ENCODE measurements at regions not wholly inside any gene's neighbourhood (a gene's known extent, or its start where the extent isn't known, plus 50 kb on each side); places are given as distances from the start of the nearest gene placed in this dataset.

DNA sequence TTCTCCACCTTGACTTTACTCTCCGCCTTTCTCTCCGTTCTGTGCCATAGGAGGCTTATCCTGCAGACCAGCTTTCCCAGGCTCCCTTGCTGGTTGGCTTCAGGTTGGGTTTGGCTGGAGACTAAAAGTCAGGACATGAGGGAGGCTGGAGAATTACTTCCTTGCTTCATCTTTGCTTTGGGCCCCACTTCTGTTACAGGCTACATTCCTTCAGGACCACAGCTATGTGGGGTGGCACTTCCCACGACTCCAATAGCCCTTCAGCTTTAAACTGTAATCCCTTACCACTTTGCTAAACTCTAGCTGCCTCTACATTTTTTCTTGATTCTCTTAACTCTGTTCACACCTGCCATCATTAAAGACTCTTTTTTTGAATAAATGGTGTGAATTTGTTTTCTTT, 186.7 kb upstream of the NR4A3 start:
- intact Hi-C loops (cut with DNase I): no loop called here

DNA sequence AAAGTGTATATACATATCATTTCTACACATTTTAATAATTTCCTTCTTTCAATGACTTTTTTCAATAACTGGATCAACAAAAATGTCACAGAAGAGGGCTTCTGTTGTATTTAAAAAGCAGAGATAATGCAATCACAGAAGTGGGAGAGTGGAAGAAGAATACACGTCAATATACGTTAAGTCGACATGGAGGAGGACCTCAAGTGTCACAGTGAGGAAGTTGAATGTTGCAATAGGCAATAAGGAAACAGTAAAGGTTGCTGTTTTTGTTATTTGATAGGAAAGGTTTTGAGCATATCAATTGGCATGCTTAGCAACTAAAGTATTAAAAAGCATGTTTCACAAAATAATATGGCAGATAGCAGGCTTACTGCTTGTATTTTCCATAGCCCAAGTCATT, 184.0 kb upstream of the NR4A3 start:
- Histone ChIP-seq H3K27ac (no peak overlapping the region), H3K4me1 (no peaks in the 10 kb centered on the region), H3K9me3 (peaks cover 0 to 2% (median 0%) of the 10 kb centered on the region in 4 donors), H3K27me3 (no peaks in the 10 kb centered on the region), H3K4me3 (no peak overlapping the region), H3K36me3 (no peaks in the 10 kb centered on the region)
- no peak for TF ChIP-seq POLR2AphosphoS5 (IDR thresholded peaks at IDR 0.05)
- TF ChIP-seq, protein P1, sequence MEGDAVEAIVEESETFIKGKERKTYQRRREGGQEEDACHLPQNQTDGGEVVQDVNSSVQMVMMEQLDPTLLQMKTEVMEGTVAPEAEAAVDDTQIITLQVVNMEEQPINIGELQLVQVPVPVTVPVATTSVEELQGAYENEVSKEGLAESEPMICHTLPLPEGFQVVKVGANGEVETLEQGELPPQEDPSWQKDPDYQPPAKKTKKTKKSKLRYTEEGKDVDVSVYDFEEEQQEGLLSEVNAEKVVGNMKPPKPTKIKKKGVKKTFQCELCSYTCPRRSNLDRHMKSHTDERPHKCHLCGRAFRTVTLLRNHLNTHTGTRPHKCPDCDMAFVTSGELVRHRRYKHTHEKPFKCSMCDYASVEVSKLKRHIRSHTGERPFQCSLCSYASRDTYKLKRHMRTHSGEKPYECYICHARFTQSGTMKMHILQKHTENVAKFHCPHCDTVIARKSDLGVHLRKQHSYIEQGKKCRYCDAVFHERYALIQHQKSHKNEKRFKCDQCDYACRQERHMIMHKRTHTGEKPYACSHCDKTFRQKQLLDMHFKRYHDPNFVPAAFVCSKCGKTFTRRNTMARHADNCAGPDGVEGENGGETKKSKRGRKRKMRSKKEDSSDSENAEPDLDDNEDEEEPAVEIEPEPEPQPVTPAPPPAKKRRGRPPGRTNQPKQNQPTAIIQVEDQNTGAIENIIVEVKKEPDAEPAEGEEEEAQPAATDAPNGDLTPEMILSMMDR (IDR thresholded peaks at IDR 0.05): no peak
- TF ChIP-seq POLR2A (IDR thresholded peaks at IDR 0.05): no peak
- no peak for TF ChIP-seq EP300 (IDR thresholded peaks at IDR 0.05)
- no peak for DNase-seq
- 76 to 77% methylated on average over 3 of the region's 3 CpGs for WGBS, 2 donors
- intact Hi-C loops (cut with DNase I): no loop called here

More for the DNA sequence above, 186.7 kb upstream of the NR4A3 start:
- Histone ChIP-seq H3K27me3 (no peaks in the 10 kb centered on the region), H3K27ac (no peak overlapping the region), H3K4me1 (no peaks in the 10 kb centered on the region), H3K36me3 (no peaks in the 10 kb centered on the region), H3K4me3 (no peak overlapping the region), H3K9me3 (no peaks in the 10 kb centered on the region)
- DNase-seq: no peak
- 86 to 90% methylated on average over 3 of the region's 3 CpGs for WGBS, 2 donors
- TF ChIP-seq POLR2AphosphoS5 (IDR thresholded peaks at IDR 0.05) (no peak), EP300 (IDR thresholded peaks at IDR 0.05) (no peak)

DNA sequence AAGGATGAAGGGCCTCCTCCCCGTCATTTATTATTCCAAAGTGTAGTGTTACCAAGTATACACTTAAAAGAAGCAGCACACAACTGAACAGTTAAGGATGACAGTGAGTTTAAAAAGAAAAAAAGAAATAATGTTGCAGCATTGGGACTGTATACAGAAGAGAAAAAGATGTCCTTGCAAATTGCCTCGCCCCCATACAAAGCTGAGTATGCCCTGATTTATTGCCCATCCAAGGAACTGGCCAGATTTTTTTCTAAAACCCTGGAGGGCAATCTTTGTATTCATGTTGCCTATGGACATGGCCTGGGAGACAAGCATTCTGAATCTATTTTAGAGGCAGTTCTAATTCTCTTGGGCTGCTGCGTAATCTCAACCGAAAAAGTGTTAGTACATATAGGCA, 182.7 kb upstream of the NR4A3 start:
- Histone ChIP-seq H3K27ac (no peak overlapping the region), H3K4me3 (no peak overlapping the region), H3K27me3 (no peaks in the 10 kb centered on the region), H3K36me3 (no peaks in the 10 kb centered on the region), H3K4me1 (no peaks in the 10 kb centered on the region), H3K9me3 (peaks cover 0 to 2% (median 0%) of the 10 kb centered on the region in 4 donors)
- DNase-seq: no peak
- WGBS, 2 donors: 90 to 94% methylated on average over 4 of the region's 4 CpGs
- intact Hi-C loops (cut with DNase I): no loop called here
- TF ChIP-seq POLR2AphosphoS5 (IDR thresholded peaks at IDR 0.05) (no peak), EP300 (IDR thresholded peaks at IDR 0.05) (no peak), POLR2A (IDR thresholded peaks at IDR 0.05) (no peak)
- TF ChIP-seq, protein P1 (IDR thresholded peaks at IDR 0.05): no peak

DNA sequence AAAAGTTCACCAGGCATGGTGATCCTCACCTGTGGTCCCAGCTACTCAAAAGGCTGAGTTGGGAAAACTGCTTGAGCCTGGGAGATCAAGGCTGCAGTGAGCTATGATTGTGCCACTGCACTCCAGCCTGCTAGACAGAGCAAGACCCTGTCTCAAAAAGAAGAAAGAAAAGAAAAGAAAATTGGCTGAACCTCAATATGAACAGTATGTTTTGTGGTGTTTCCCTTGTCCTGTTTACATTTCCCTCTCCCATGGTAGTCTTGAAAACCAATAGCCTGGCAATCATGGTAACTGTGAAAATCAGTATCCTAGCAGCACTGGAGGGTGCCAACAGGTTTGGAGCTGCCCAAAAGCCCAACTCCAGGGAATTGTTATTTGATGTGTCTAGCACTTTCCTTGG, 174.1 kb upstream of the NR4A3 start:
- Histone ChIP-seq H3K27me3 (no peaks in the 10 kb centered on the region), H3K36me3 (no peaks in the 10 kb centered on the region), H3K27ac (no peak overlapping the region), H3K4me3 (no peak overlapping the region), H3K4me1 (no peaks in the 10 kb centered on the region), H3K9me3 (no peaks in the 10 kb centered on the region)
- intact Hi-C loops (cut with DNase I): no loop called here
- TF ChIP-seq EP300 (IDR thresholded peaks at IDR 0.05) (no peak), POLR2A (IDR thresholded peaks at IDR 0.05) (no peak), POLR2AphosphoS5 (IDR thresholded peaks at IDR 0.05) (no peak)
- TF ChIP-seq, protein P1 (IDR thresholded peaks at IDR 0.05): no peak
- no peak for DNase-seq

DNA sequence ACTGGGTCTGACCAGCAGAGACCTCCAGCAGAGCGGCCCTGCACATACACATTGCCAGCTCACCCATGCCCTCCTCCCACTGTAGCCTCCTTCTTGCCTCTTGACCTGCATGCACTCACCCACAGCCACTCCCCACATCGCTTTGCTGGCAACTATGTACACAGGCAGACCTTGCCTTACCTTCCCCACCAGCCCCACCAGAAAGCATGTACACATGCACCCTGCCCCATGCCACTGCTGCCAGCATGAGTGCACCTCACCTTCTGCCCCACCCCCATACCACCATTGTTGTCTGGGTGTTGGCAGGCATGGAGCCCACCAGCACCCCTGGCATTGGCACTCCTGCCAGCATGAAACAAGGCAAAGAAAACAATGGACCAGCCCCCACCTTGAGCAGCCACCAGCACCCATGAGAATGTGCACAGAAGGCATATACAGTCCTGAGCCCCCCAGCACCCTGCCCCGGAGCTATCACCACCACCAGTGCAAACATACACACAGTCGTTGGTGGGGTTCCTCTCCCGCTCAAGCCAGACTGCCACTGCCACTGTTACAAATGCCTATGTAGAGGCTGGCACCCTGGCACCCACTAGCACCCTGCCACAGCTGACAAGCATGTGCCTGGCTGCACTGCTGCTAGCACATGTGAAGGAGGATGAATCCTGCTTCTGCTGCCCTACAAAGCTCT, 171.4 kb upstream of the NR4A3 start:
- intact Hi-C loops (cut with DNase I): no loop called here
- Histone ChIP-seq H3K9me3 (peaks cover 0 to 3% (median 0%) of the 10 kb centered on the region in 4 donors), H3K4me1 (no peaks in the 10 kb centered on the region), H3K27ac (no peak overlapping the region), H3K4me3 (no peak overlapping the region), H3K27me3 (no peaks in the 10 kb centered on the region), H3K36me3 (no peaks in the 10 kb centered on the region)
- TF ChIP-seq, protein P1 (IDR thresholded peaks at IDR 0.05): no peak
- TF ChIP-seq POLR2A (IDR thresholded peaks at IDR 0.05) (no peak), EP300 (IDR thresholded peaks at IDR 0.05) (no peak), POLR2AphosphoS5 (IDR thresholded peaks at IDR 0.05) (no peak)
- 92 to 93% methylated on average over 5 of the region's 5 CpGs for WGBS, 2 donors
- no peak for DNase-seq
